ENCODE measurements at regions not wholly inside any gene's neighbourhood (a gene's known extent, or its start where the extent isn't known, plus 50 kb on each side); places are given as distances from the start of the nearest gene placed in this dataset.

DNA sequence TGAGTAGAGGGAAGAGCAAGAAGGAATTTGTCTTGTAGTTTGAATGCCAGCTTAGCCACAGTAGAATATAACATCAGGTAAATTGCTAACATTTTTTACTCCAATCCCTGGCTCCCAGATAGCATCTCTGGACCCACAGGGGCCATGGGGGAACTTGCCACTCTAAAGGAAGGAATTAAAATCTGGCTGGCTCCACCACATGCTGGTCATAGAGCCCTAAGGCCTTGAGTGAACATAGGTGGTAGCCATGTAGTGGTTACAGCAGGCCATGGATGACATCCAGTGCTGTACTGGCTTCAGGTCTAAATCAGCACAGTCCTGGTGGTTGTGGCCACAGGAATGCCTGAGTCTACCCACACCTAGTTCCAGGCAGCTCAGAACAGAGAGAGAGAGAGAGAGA, 109.9 kb upstream of the RGMB start:
- TF ChIP-seq TARDBP (IDR thresholded peaks at IDR 0.05) (no peak), SUZ12 (IDR thresholded peaks at IDR 0.05) (no peak), SP1 (IDR thresholded peaks at IDR 0.05) (no peak), L3MBTL2 (conservative IDR thresholded peaks at IDR 0.05) (no peak), BHLHE40 (IDR thresholded peaks at IDR 0.05; ENCODE audit: borderline replicate concordance) (no peak), HDGF (IDR thresholded peaks at IDR 0.05; ENCODE audit: borderline replicate concordance) (no peak), FOXM1 (IDR thresholded peaks at IDR 0.05; ENCODE audit: borderline replicate concordance) (no peak), LEF1 (IDR thresholded peaks at IDR 0.05; ENCODE audit: borderline replicate concordance) (no peak), ZNF384 (IDR thresholded peaks at IDR 0.05) (no peak), NFRKB (IDR thresholded peaks at IDR 0.05) (no peak), CTBP1 (IDR thresholded peaks at IDR 0.05; ENCODE audit: borderline replicate concordance) (no peak), FOXK2 (IDR thresholded peaks at IDR 0.05) (no peak)
